Progenitor cell of endocrine pancreas (in vitro differentiated cells): ENCODE measurements at regions not wholly inside any gene's neighbourhood (a gene's known extent, or its start where the extent isn't known, plus 50 kb on each side); places are given as distances from the start of the nearest gene placed in this dataset.

Experiments used
- DNase-seq: peaks from one replicate; pipeline ENCODE4 v3.0.0; 2021; ENCODE audit warnings: low spot score; ENCODE audit not compliant: unreplicated experiment
- H3K27ac Mint-ChIP-seq: 2 replicates; pipeline ENCODE4 v1.8.0; 2021; ENCODE audit warnings: mild to moderate bottlenecking, moderate library complexity, mixed read lengths
- H3K27me3 Mint-ChIP-seq: 2 replicates; pipeline ENCODE4 v1.8.0; 2021; ENCODE audit warnings: mixed read lengths
- H3K36me3 Mint-ChIP-seq: 2 replicates; pipeline ENCODE4 v1.8.0; 2022; ENCODE audit warnings: mixed read lengths; ENCODE audit not compliant: insufficient read depth
- H3K4me1 Mint-ChIP-seq: 2 replicates; pipeline ENCODE4 v1.8.0; 2021; ENCODE audit warnings: low read depth, mixed read lengths
- H3K4me3 Mint-ChIP-seq: 2 replicates; pipeline ENCODE4 v1.8.0; 2021; ENCODE audit warnings: low read depth, mild to moderate bottlenecking, moderate library complexity, mixed read lengths
- H3K9me3 Mint-ChIP-seq: 2 replicates; pipeline ENCODE4 v1.8.0; 2021; ENCODE audit warnings: low read depth, mixed read lengths
- CTCF ChIP-seq: fragments of 200-600 bp; sonication (generic); IDR thresholded peaks from one replicate; pipeline ENCODE4 v1.5.0; 2021; ENCODE audit warnings: antibody characterized with exemption, mild to moderate bottlenecking; ENCODE audit not compliant: unreplicated experiment

DNA sequence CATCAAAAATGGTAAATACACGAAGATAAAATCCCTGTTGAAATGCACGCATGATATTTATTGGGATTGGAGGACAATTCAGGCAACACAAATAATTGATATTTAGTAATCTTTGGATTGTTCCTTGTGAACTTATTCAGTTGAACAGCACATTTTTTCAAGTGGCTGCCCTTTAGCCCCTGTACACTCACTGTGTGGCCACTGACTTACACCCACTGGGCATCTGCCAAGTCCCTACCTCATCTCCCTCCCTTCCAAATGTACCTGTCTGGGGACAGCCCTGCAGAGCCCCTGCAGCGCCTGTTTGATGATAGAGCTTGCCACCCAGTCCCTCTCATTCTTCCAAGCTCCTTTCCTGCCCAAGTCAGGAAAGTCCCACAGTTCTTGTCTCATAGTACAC is 154.3 kb downstream of the GLUL start:
- Mint-ChIP-seq H3K36me3 (no peaks in the 10 kb centered on the region), H3K9me3 (no peaks in the 10 kb centered on the region), H3K27me3 (peaks cover 12% of the 10 kb centered on the region), H3K4me1 (peaks cover 15% of the 10 kb centered on the region), H3K27ac (no peak overlapping the region), H3K4me3 (no peak overlapping the region)
- DNase-seq: no peak
- TF ChIP-seq CTCF: no peak

- peaks cover 15% of the 10 kb centered on the region for H3K4me1 Mint-ChIP-seq
- no peak overlapping the region for H3K4me3 Mint-ChIP-seq
- H3K27me3 Mint-ChIP-seq: peaks cover 12% of the 10 kb centered on the region
- H3K27ac Mint-ChIP-seq: no peak overlapping the region
- H3K9me3 Mint-ChIP-seq: no peaks in the 10 kb centered on the region
- no peak for DNase-seq
- no peaks in the 10 kb centered on the region for H3K36me3 Mint-ChIP-seq
- TF ChIP-seq CTCF: no peak
Observed at GRCh38 chr1:182236651-182237077, 154.9 kb downstream of the GLUL start.

GRCh38 chr1:182235952-182236650 is 155.5 kb downstream of the GLUL start:
- TF ChIP-seq CTCF: no peak
- no peaks in the 10 kb centered on the region for H3K9me3 Mint-ChIP-seq
- peaks cover 7% of the 10 kb centered on the region for H3K27me3 Mint-ChIP-seq
- H3K4me3 Mint-ChIP-seq: no peak overlapping the region
- H3K27ac Mint-ChIP-seq: no peak overlapping the region
- DNase-seq: no peak
- no peaks in the 10 kb centered on the region for H3K36me3 Mint-ChIP-seq
- H3K4me1 Mint-ChIP-seq: peaks cover 15% of the 10 kb centered on the region

GRCh38 chr1:182235604-182235951 is 156.0 kb downstream of the GLUL start:
- no peak overlapping the region for H3K4me3 Mint-ChIP-seq
- no peaks in the 10 kb centered on the region for H3K9me3 Mint-ChIP-seq
- TF ChIP-seq CTCF: no peak
- DNase-seq: no peak
- no peaks in the 10 kb centered on the region for H3K36me3 Mint-ChIP-seq
- no peak overlapping the region for H3K27ac Mint-ChIP-seq
- H3K4me1 Mint-ChIP-seq: peaks cover 15% of the 10 kb centered on the region
- H3K27me3 Mint-ChIP-seq: peaks cover 6% of the 10 kb centered on the region

DNA sequence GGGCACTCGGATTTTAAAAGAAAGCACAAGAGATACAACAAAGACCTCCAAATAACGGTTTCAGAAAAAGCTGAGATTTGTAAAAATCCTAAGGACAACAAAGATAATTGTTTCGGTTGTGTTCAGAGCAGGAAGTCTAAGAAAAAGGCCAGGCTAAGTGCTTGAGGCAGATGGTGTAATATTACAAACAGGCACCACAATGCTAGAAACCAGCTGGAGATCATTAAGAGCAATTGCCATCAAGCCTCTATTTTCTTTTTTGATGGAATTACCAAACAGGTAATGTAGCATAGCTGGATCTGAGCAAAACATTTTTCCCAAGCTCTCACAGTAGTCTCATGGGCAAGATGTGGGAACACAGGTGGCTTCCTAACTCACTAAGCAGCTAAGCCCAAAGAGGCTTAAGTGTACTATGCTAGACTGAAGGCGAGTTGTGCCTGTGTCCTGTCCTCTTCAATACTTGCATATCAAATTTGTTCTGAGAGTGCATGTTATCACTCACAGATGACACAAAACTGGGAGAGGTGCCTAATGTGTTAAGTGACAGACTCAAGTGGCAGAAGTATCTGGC is 161.6 kb downstream of the GLUL start:
- no peak for TF ChIP-seq CTCF
- Mint-ChIP-seq H3K36me3 (no peaks in the 10 kb centered on the region), H3K9me3 (peaks cover 3% of the 10 kb centered on the region), H3K27me3 (no peaks in the 10 kb centered on the region), H3K4me3 (no peak overlapping the region), H3K4me1 (peaks cover 4% of the 10 kb centered on the region), H3K27ac (no peak overlapping the region)
- no peak for DNase-seq
